ENCODE measurements at regions not wholly inside any gene's neighbourhood (a gene's known extent, or its start where the extent isn't known, plus 50 kb on each side); places are given as distances from the start of the nearest gene placed in this dataset.

GRCh38 chr12:24134092-24134491 lies 184.6 kb upstream of the SOX5 start:
- no peak overlapping the region for H3K4me3 ChIP-seq (ENCODE audit: low read length)
- no peak for DNase-seq (ENCODE audit: low read depth)
- TF ChIP-seq CTCF (conservative IDR thresholded peaks at IDR 0.05; ENCODE audit: low read length): no peak

GRCh38 chr12:24133384-24133783 lies 183.9 kb upstream of the SOX5 start:
- no peak overlapping the region for H3K4me3 ChIP-seq (ENCODE audit: low read length)
- no peak for TF ChIP-seq CTCF (conservative IDR thresholded peaks at IDR 0.05; ENCODE audit: low read length)
- no peak for DNase-seq (ENCODE audit: low read depth)

- DNase-seq (ENCODE audit: low read depth): no peak
- no peak for TF ChIP-seq CTCF (conservative IDR thresholded peaks at IDR 0.05; ENCODE audit: low read length)
- no peak overlapping the region for H3K4me3 ChIP-seq (ENCODE audit: low read length)
Observed at GRCh38 chr12:24127919-24128721, 178.7 kb upstream of the SOX5 start.

GRCh38 chr12:24125280-24125679 lies 175.8 kb upstream of the SOX5 start:
- TF ChIP-seq CTCF (conservative IDR thresholded peaks at IDR 0.05; ENCODE audit: low read length): no peak
- no peak for DNase-seq (ENCODE audit: low read depth)
- H3K4me3 ChIP-seq (ENCODE audit: low read length): no peak overlapping the region

- DNase-seq (ENCODE audit: low read depth): no peak
- H3K4me3 ChIP-seq (ENCODE audit: low read length): no peak overlapping the region
- no peak for TF ChIP-seq CTCF (conservative IDR thresholded peaks at IDR 0.05; ENCODE audit: low read length)
Observed at GRCh38 chr12:24121911-24122310, 172.4 kb upstream of the SOX5 start.

- no peak for TF ChIP-seq CTCF (conservative IDR thresholded peaks at IDR 0.05; ENCODE audit: low read length)
- no peak overlapping the region for H3K4me3 ChIP-seq (ENCODE audit: low read length)
- DNase-seq (ENCODE audit: low read depth): no peak
Observed at GRCh38 chr12:24118668-24119067, 169.2 kb upstream of the SOX5 start.

GRCh38 chr12:24116548-24116947 lies 167.1 kb upstream of the SOX5 start:
- no peak for TF ChIP-seq CTCF (conservative IDR thresholded peaks at IDR 0.05; ENCODE audit: low read length)
- no peak overlapping the region for H3K4me3 ChIP-seq (ENCODE audit: low read length)
- no peak for DNase-seq (ENCODE audit: low read depth)

All from AG10803 (cell line).